ENCODE measurements at regions not wholly inside any gene's neighbourhood (a gene's known extent, or its start where the extent isn't known, plus 50 kb on each side); places are given as distances from the start of the nearest gene placed in this dataset.

DNA sequence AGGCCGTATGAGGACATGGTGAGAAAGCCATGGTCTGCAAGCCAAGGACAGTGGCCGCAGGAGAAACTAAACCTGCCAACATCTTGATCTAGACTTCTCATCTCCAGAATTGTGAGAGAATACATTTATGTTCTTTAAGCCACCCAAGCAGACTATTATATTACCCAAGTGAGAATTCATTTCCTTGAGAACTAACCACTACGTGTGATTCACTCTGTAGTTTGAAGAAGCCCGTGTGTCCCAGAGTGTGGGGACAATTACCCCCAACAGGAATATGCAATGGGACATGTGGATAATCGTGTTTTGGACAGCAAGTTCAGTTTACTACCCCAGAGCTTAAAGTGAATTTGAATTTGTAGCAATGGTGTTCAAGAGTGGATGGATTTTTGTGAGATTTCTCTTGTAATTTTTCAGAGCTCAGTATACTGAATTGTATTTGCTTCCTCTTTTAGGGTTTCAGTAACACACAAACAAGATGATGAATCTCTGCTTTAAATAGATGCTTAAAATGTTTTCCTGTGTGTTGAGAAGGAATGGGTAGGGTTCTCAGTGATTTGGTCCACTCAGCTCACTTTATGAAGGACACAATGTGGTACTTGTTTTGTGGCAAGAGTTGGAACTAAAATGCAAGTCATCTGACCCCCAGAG lies 100.0 kb upstream of the ARHGAP20 start:
- Histone ChIP-seq H3K4me1 (ENCODE audit: control insufficient read depth in 4 of 4, insufficient read depth in 4 of 4, low read length in 3 of 4) (no peaks in the 10 kb centered on the region), H3K27me3 (ENCODE audit: control insufficient read depth in 4 of 4, insufficient read depth in 4 of 4, low read length in 3 of 4) (no peaks in the 10 kb centered on the region), H3K4me3 (ENCODE audit: low read depth in 1 of 3, low read length in 3 of 3) (no peak overlapping the region), H3K9ac (ENCODE audit: low read depth in 1 of 2, low read length in 2 of 2) (no peak overlapping the region), H3K9me3 (ENCODE audit: control insufficient read depth in 4 of 4, low read length in 3 of 4) (peaks cover 0 to 12% (median under 1%) of the 10 kb centered on the region in 4 donors), H3K36me3 (ENCODE audit: control insufficient read depth in 4 of 4, insufficient read depth in 3 of 4, low read depth in 1 of 4, low read length in 3 of 4) (no peaks in the 10 kb centered on the region), H3K27ac (ENCODE audit: low read depth in 1 of 2, low read length in 2 of 2) (no peak overlapping the region)
- no peak for DNase-seq (ENCODE audit: low spot score)
- 86% methylated on average over 5 of the region's 5 CpGs for WGBS
- no peak for TF ChIP-seq NR2F2 (IDR thresholded peaks at IDR 0.05)
- TF ChIP-seq JUND (IDR thresholded peaks at IDR 0.05), result no peak
- TF ChIP-seq YY1 (IDR thresholded peaks at IDR 0.05), result no peak
- TF ChIP-seq, protein P1, sequence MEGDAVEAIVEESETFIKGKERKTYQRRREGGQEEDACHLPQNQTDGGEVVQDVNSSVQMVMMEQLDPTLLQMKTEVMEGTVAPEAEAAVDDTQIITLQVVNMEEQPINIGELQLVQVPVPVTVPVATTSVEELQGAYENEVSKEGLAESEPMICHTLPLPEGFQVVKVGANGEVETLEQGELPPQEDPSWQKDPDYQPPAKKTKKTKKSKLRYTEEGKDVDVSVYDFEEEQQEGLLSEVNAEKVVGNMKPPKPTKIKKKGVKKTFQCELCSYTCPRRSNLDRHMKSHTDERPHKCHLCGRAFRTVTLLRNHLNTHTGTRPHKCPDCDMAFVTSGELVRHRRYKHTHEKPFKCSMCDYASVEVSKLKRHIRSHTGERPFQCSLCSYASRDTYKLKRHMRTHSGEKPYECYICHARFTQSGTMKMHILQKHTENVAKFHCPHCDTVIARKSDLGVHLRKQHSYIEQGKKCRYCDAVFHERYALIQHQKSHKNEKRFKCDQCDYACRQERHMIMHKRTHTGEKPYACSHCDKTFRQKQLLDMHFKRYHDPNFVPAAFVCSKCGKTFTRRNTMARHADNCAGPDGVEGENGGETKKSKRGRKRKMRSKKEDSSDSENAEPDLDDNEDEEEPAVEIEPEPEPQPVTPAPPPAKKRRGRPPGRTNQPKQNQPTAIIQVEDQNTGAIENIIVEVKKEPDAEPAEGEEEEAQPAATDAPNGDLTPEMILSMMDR (IDR thresholded peaks at IDR 0.05; ENCODE audit: low read depth, low read length, missing input control), result no peak
- TF ChIP-seq SP1 (IDR thresholded peaks at IDR 0.05), result no peak
- no peak for TF ChIP-seq MAX (IDR thresholded peaks at IDR 0.05)
- TF ChIP-seq, protein P2, sequence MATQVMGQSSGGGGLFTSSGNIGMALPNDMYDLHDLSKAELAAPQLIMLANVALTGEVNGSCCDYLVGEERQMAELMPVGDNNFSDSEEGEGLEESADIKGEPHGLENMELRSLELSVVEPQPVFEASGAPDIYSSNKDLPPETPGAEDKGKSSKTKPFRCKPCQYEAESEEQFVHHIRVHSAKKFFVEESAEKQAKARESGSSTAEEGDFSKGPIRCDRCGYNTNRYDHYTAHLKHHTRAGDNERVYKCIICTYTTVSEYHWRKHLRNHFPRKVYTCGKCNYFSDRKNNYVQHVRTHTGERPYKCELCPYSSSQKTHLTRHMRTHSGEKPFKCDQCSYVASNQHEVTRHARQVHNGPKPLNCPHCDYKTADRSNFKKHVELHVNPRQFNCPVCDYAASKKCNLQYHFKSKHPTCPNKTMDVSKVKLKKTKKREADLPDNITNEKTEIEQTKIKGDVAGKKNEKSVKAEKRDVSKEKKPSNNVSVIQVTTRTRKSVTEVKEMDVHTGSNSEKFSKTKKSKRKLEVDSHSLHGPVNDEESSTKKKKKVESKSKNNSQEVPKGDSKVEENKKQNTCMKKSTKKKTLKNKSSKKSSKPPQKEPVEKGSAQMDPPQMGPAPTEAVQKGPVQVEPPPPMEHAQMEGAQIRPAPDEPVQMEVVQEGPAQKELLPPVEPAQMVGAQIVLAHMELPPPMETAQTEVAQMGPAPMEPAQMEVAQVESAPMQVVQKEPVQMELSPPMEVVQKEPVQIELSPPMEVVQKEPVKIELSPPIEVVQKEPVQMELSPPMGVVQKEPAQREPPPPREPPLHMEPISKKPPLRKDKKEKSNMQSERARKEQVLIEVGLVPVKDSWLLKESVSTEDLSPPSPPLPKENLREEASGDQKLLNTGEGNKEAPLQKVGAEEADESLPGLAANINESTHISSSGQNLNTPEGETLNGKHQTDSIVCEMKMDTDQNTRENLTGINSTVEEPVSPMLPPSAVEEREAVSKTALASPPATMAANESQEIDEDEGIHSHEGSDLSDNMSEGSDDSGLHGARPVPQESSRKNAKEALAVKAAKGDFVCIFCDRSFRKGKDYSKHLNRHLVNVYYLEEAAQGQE (IDR thresholded peaks at IDR 0.05), result no peak
- TF ChIP-seq, protein P3, sequence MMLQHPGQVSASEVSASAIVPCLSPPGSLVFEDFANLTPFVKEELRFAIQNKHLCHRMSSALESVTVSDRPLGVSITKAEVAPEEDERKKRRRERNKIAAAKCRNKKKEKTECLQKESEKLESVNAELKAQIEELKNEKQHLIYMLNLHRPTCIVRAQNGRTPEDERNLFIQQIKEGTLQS (IDR thresholded peaks at IDR 0.05), result no peak
- no peak for TF ChIP-seq HNF4G (IDR thresholded peaks at IDR 0.05)
- no peak for TF ChIP-seq TAF1 (conservative IDR thresholded peaks at IDR 0.05)
- no peak for TF ChIP-seq GABPA (IDR thresholded peaks at IDR 0.05 in 1 of 2, conservative IDR thresholded peaks at IDR 0.05 in 1 of 2)
- TF ChIP-seq HNF4A (conservative IDR thresholded peaks at IDR 0.05), result no peak
- TF ChIP-seq EGR1 (IDR thresholded peaks at IDR 0.05; ENCODE audit: low read depth in 2 of 2), result no peak
- no peak for TF ChIP-seq RAD21 (IDR thresholded peaks at IDR 0.05)
- no peak for TF ChIP-seq FOXA1 (IDR thresholded peaks at IDR 0.05)
- TF ChIP-seq ZBTB33 (IDR thresholded peaks at IDR 0.05), result no peak
- TF ChIP-seq RXRA (IDR thresholded peaks at IDR 0.05), result no peak
- no peak for TF ChIP-seq FOXA2 (IDR thresholded peaks at IDR 0.05)
